Right ventricle myocardium inferior (tissue), 1 donor: ENCODE measurements at regions not wholly inside any gene's neighbourhood (a gene's known extent, or its start where the extent isn't known, plus 50 kb on each side); places are given as distances from the start of the nearest gene placed in this dataset.
"Not testable (repeated sequence)": the region's sequence is repeated elsewhere in the genome, so short reads cannot be mapped to it uniquely, and the experiment has no call there.

Experiments used
- ATAC-seq: fragments of 200-7000 bp; cut with Tn5 transposase; one replicate; pipeline ENCODE4 v1.9.1; 2020; ENCODE audit warnings: mild to moderate bottlenecking, moderate library complexity
- DNase-seq: peaks from one replicate; pipeline ENCODE4 v3.0.0; 2021; ENCODE audit errors: missing footprints
- intact Hi-C: fragments of 100-400 bp; cut with DNase I; formaldehyde crosslinking; loops from one replicate; pipeline ENCODE4 v1.11.0; 2022
- donor health status: DM: no; HTN: yes; CAD: no; lungs with severe emphysema.

DNA sequence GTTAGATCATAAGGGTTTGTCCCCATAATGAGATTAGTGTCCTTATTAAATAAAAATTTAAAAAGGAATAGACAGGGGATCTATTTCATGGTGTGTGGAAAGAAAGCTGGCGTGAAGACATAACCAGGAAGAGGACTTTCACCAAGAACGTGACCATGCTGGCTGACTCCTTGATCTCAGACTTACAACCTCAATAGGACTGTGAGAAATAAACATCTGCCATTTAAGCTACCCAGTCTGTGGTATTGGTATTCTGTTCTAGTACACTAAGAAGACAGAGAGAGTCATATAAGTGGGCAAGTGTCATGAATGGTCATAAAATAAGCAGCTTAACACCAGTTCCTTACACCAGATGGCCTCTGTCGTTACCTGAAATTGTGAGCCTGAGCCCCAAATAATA lies 259.4 kb upstream of the CCNG1 start:
- DNase-seq: no peak
- intact Hi-C loops: no loop called here
- no peak for ATAC-seq

GRCh38 chr5:163185315-163185714 lies 252.1 kb upstream of the CCNG1 start:
- intact Hi-C loops: no loop called here
- ATAC-seq: no peak
- DNase-seq: no peak

DNA sequence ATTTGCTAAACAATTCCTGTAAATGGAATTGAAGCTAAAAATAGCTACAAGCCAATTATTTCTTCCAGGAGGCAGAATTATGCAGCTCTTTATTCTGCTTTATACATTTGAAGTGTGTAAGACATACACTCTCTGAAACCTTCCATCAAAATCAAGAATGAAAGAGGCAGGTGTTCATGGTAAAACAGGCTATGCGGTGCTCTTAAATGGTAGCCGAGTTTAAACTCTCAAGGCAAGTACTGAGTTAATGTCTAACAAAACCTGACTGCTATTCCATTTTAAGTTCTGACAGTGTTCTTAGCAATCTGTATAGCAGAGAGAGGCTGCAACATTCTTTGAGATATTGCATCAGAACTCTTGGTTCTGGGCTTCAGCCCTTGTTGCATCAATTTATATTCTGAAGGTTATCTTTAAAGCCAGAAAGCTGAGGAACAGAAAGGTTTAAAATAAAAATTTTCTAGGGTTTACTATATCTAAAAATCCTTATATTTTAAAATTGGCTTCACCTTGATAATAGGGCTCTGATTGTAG lies 248.3 kb upstream of the CCNG1 start:
- intact Hi-C loops: no loop called here
- ATAC-seq (no peak), DNase-seq (no peak)

GRCh38 chr5:163190283-163190682 lies 247.1 kb upstream of the CCNG1 start:
- intact Hi-C loops: no loop called here
- no peak for ATAC-seq
- DNase-seq: no peak

DNA sequence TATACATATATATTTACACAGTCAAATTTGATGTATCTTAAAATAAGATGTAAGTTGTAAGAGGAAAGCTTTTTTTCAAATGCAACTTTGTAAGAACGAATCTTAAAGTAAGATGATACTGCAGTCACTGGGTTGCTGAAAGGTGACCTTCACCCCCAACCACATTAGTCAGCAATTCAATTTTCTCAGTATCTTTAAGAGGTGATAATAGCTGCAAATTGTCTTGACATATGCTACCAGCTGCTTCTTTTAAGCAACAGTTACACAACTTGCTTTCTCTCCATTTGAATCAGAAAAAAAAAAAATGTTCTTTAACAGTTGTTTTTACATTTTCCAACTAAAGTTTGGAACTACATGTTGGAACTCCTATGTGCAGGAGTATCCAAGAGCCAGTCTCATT lies 246.6 kb upstream of the CCNG1 start:
- DNase-seq (no peak), ATAC-seq (no peak)
- intact Hi-C loops: no loop called here

DNA sequence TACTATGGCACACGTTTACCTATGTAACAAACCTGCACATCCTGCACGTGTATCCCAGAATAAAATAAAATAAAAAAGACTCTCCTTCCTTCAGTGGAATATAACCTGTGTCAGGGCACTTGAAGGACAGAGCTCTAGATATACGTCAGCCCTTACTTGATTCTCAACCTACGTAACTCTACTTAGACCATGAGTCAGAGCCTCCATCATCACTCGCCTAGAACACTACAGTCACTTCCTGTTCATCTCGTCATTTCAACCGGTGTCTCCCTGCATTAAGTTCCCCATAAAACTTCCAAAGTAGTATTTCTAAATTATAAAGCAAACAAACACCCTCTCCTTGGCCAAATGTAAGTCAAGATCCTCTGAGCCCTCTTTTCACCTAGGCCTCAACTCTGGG lies 243.5 kb upstream of the CCNG1 start:
- intact Hi-C loops: no loop called here
- DNase-seq (no peak), ATAC-seq (no peak)

GRCh38 chr5:163205645-163206044 lies 231.8 kb upstream of the CCNG1 start:
- DNase-seq: no peak
- intact Hi-C loops: no loop called here
- no peak for ATAC-seq

- DNase-seq (no peak), ATAC-seq (no peak)
- intact Hi-C loops: no loop called here
Observed at GRCh38 chr5:163221581-163221980, 215.8 kb upstream of the CCNG1 start.

- no peak for DNase-seq
- intact Hi-C loops: no loop called here
- ATAC-seq: no peak
Observed at GRCh38 chr5:163222982-163223381, 214.4 kb upstream of the CCNG1 start.

DNA sequence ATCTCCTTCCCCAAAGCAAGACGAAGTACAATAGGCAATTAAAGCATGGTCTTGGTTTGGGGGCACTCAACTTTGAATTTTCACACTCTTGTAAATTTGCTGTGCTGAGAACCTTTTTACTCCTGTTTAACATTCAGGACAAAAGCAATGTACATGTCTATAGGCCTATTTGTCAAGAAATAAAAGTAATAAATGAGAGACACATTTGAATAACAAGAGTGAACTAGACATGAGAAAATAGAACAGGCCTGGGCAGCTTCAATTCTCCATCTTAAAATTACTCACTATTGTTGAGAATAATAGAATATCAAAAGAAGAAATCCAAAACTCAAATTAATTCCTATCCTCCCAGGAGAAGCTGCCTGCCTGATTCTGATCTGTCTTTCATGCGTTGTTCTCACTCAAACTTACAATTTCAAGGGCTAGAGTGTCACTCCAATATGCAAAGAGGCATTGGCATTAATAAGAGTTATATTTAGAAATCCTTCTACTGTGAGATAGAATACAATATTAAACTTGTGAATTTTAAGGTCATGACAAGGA lies 192.9 kb upstream of the CCNG1 start:
- intact Hi-C loops: no loop called here

GRCh38 chr5:163245584-163245983 lies 191.8 kb upstream of the CCNG1 start:
- DNase-seq (no peak), ATAC-seq (no peak)
- intact Hi-C loops: no loop called here

More for the DNA sequence above, 192.9 kb upstream of the CCNG1 start:
- DNase-seq (no peak), ATAC-seq (no peak)

DNA sequence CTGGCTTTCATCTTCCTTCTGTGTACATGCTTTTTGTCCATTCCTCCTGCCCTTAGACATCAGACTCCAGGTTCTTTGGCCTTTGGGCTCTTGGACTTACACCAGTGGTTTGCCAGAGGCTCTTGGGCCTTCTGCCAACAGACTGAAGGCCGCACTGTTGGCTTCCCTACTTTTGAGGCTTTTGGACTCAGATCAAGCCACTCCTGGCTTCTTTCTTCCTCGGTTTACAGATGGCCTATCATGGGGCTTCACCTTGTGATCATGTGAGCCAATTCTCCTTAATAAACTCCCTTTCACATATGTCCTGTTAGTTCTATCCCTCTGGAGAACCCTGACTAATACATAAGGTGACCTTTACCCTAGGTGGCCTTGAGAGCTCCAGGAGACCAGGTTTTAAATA lies 189.1 kb upstream of the CCNG1 start:
- intact Hi-C loops: no loop called here
- DNase-seq (no peak), ATAC-seq (no peak)

DNA sequence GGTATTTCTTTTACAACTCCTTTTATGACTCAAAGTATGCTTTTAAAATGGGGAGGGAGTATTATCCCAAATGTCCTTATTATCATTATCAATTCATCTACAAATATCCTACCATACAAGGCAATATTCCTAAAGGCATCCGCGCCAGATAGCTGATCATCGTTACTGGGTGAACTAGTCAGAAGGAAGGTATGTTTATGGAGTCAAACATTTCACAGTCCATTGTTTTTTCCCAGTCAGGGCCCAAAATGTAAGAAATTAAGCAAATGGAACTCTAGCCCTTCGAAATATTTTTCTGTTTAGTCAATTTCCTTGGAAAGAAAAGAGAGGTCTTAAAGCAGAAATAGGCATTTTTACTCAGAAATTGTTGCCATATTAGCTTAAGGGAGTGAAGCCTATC lies 188.5 kb upstream of the CCNG1 start:
- DNase-seq (no peak), ATAC-seq (no peak)
- intact Hi-C loops: no loop called here

DNA sequence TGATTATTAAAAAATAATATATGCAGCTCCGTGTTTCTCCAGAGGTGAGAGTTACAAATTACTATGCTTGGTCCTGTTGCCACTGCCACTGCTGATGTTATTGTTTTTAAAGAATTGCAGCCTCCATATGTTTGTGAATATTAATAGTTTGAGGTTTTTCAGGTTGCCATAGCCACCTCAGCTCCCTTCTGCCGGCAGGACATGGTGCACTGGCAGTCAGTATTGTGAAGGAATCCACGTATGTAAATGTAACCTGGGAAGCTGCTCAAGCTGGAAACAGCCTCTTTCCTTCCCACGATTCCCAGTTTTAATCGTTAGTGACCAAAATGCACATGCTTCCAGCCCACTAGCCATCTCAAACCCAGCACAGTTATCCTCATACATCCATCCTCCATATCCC lies 184.4 kb upstream of the CCNG1 start:
- ATAC-seq (no peak), DNase-seq (no peak)
- intact Hi-C loops: no loop called here

DNA sequence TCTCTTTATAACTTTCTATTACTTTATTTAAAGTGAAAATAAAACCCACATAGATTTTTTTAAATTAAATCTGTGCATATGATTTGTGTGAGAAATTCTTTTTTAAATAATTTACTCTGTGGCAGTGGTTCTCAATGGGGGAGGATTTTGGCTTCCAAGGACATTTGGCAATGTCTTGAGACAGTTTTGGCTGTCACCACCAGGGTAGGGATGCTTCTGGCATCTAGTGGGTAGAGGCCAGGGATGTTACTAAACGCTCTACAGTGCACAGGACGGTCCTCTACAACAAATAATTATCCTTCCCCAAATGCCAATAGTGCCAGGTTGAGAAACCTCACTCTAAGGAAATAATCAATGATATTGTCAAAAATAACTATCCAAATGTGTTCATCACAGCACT lies 177.9 kb upstream of the CCNG1 start:
- intact Hi-C loops: no loop called here
- DNase-seq: no peak
- ATAC-seq: no peak

DNA sequence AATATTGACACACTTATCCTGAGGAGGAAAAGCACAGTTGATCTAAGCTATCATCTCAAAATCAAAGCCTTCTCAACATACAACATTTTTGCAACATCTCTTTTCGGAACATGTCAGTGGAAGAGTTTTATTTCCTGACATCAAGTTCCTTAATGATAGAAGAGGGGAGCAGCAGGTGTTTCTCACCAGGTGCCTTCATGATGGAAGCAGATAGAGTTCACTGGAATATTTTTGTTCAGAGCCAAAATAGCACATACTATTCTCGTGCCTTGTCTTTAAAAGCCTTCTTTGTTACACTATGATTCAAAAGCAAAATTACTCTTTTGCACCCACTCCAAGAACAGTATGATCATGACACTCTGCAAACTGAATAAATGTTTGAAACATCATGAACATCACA lies 176.9 kb upstream of the CCNG1 start:
- no peak for ATAC-seq
- intact Hi-C loops: no loop called here
- DNase-seq: no peak

- no peak for DNase-seq
- no peak for ATAC-seq
- intact Hi-C loops: no loop called here
Observed at GRCh38 chr5:163260961-163261360, 176.4 kb upstream of the CCNG1 start.

DNA sequence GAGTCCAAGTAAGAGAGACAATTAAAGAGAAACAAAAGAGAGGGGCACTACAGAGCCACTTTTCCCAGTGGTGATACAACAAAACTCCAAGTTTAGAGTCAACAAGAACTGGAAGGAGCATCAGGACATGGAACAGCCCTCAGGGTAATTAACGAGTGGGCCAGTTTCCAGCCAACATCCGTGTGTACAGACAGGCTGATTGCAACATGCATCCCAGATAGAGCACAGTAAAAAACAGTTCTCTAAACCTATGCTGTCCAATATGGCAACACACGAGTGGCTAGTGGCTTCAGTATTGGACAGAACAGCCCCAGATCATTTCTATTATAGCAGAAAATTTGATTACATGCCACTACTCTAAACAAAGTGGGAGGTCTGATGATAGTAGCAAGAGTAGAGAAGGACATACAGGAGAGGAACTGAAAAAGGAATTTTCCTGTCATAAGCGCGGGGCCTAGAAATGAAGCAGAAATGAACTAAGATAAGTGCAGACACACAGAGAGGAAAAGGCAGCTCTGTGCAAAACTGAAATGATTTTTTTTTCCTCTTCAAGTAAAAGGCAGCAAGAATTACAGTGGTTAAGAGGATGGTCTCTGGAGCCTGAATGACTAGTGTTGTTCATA lies 175.6 kb upstream of the CCNG1 start:
- intact Hi-C loops: no loop called here
- no peak for ATAC-seq
- no peak for DNase-seq

- intact Hi-C loops, ATAC-seq, DNase-seq: not testable (repeated sequence)
Observed at GRCh38 chr5:163266249-163266648, 171.1 kb upstream of the CCNG1 start.

GRCh38 chr5:163269624-163270023 lies 167.8 kb upstream of the CCNG1 start:
- DNase-seq (no peak), ATAC-seq (no peak)
- intact Hi-C loops: no loop called here

DNA sequence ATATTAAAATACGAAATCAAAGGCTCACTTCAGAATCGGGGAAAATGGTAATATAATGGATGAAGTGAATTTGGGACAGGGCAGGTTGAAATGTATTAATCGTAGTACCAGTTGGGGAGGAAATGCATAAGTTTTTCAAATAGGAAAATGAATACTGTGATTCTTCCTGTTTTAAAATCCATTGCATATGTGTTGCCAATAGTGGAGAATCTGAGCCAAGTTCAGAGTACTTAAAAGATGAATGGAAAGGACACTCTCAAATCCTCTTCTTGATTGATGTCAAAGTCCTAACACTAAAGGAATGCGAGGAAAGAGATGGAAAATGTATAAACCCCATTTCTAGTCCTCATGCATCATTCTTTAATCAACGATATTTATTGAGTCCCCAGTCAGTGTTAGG lies 160.9 kb upstream of the CCNG1 start:
- ATAC-seq (no peak), DNase-seq (no peak)
- intact Hi-C loops: no loop called here
